ENCODE measurements at regions not wholly inside any gene's neighbourhood (a gene's known extent, or its start where the extent isn't known, plus 50 kb on each side); places are given as distances from the start of the nearest gene placed in this dataset.

- Histone ChIP-seq H3K9me2 (replicated peaks; ENCODE audit: insufficient read depth, low read length) (no peaks in the 10 kb centered on the region), H2AFZ (ENCODE audit: low read length) (no peak overlapping the region), H3K9me3 (replicated peaks; ENCODE audit: insufficient read depth, low read length) (no peaks in the 10 kb centered on the region), H3K27me3 (replicated peaks; ENCODE audit: insufficient read depth, low read length) (no peaks in the 10 kb centered on the region), H3K79me2 (ENCODE audit: low read length) (no peaks in the 10 kb centered on the region), H3K4me3 (ENCODE audit: low read length) (no peak overlapping the region), H3K36me3 (replicated peaks; ENCODE audit: insufficient read depth, low read length) (no peaks in the 10 kb centered on the region), H4K20me1 (ENCODE audit: insufficient read depth, low read length) (no peaks in the 10 kb centered on the region), H3K9ac (ENCODE audit: low read length) (no peak overlapping the region), H3K4me1 (ENCODE audit: low read length) (no peaks in the 10 kb centered on the region), H3K27ac (ENCODE audit: low read length) (no peak overlapping the region), H3F3A (ENCODE audit: insufficient read depth, low read length) (no peaks in the 10 kb centered on the region), H3K4me2 (ENCODE audit: low read depth, low read length) (no peak overlapping the region)
- TF ChIP-seq EZH2phosphoT487 (IDR thresholded peaks at IDR 0.05; ENCODE audit: low read length) (no peak), EZH2 (optimal IDR thresholded peaks at IDR 0.05; ENCODE audit: low read depth, low read length) (no peak), CTCF (IDR thresholded peaks at IDR 0.05; ENCODE audit: low read length) (no peak)
- no peak for DNase-seq
Measured at GRCh38 chr1:213686983-213687382, 300.8 kb upstream of the PROX1 start.

GRCh38 chr1:213687832-213688231 is 299.9 kb upstream of the PROX1 start:
- H2AFZ ChIP-seq (ENCODE audit: low read length): no peak overlapping the region
- H3F3A ChIP-seq (ENCODE audit: insufficient read depth, low read length): no peaks in the 10 kb centered on the region
- no peaks in the 10 kb centered on the region for H3K36me3 ChIP-seq (replicated peaks; ENCODE audit: insufficient read depth, low read length)
- no peaks in the 10 kb centered on the region for H3K9me3 ChIP-seq (replicated peaks; ENCODE audit: insufficient read depth, low read length)
- no peak overlapping the region for H3K9ac ChIP-seq (ENCODE audit: low read length)
- no peaks in the 10 kb centered on the region for H3K4me1 ChIP-seq (ENCODE audit: low read length)
- H3K79me2 ChIP-seq (ENCODE audit: low read length): no peaks in the 10 kb centered on the region
- no peaks in the 10 kb centered on the region for H3K27me3 ChIP-seq (replicated peaks; ENCODE audit: insufficient read depth, low read length)
- H3K4me2 ChIP-seq (ENCODE audit: low read depth, low read length): no peak overlapping the region
- H3K4me3 ChIP-seq (ENCODE audit: low read length): no peak overlapping the region
- TF ChIP-seq CTCF (IDR thresholded peaks at IDR 0.05; ENCODE audit: low read length): no peak
- no peak for TF ChIP-seq EZH2 (optimal IDR thresholded peaks at IDR 0.05; ENCODE audit: low read depth, low read length)
- no peak for TF ChIP-seq EZH2phosphoT487 (IDR thresholded peaks at IDR 0.05; ENCODE audit: low read length)
- no peaks in the 10 kb centered on the region for H3K9me2 ChIP-seq (replicated peaks; ENCODE audit: insufficient read depth, low read length)
- no peak for DNase-seq
- no peak overlapping the region for H3K27ac ChIP-seq (ENCODE audit: low read length)
- no peaks in the 10 kb centered on the region for H4K20me1 ChIP-seq (ENCODE audit: insufficient read depth, low read length)

- no peaks in the 10 kb centered on the region for H3K27me3 ChIP-seq (replicated peaks; ENCODE audit: insufficient read depth, low read length)
- H3K9me2 ChIP-seq (replicated peaks; ENCODE audit: insufficient read depth, low read length): no peaks in the 10 kb centered on the region
- H3K4me1 ChIP-seq (ENCODE audit: low read length): no peaks in the 10 kb centered on the region
- no peak overlapping the region for H3K4me2 ChIP-seq (ENCODE audit: low read depth, low read length)
- no peak overlapping the region for H3K4me3 ChIP-seq (ENCODE audit: low read length)
- H4K20me1 ChIP-seq (ENCODE audit: insufficient read depth, low read length): no peaks in the 10 kb centered on the region
- no peaks in the 10 kb centered on the region for H3K9me3 ChIP-seq (replicated peaks; ENCODE audit: insufficient read depth, low read length)
- no peaks in the 10 kb centered on the region for H3K36me3 ChIP-seq (replicated peaks; ENCODE audit: insufficient read depth, low read length)
- H3K9ac ChIP-seq (ENCODE audit: low read length): no peak overlapping the region
- no peaks in the 10 kb centered on the region for H3K79me2 ChIP-seq (ENCODE audit: low read length)
- DNase-seq: no peak
- TF ChIP-seq EZH2 (optimal IDR thresholded peaks at IDR 0.05; ENCODE audit: low read depth, low read length): no peak
- H3F3A ChIP-seq (ENCODE audit: insufficient read depth, low read length): no peaks in the 10 kb centered on the region
- H2AFZ ChIP-seq (ENCODE audit: low read length): no peak overlapping the region
- H3K27ac ChIP-seq (ENCODE audit: low read length): no peak overlapping the region
Measured at GRCh38 chr1:213688655-213689054, 299.1 kb upstream of the PROX1 start.

GRCh38 chr1:213689260-213689659 is 298.5 kb upstream of the PROX1 start:
- H4K20me1 ChIP-seq (ENCODE audit: insufficient read depth, low read length): no peaks in the 10 kb centered on the region
- no peaks in the 10 kb centered on the region for H3K79me2 ChIP-seq (ENCODE audit: low read length)
- H3F3A ChIP-seq (ENCODE audit: insufficient read depth, low read length): no peaks in the 10 kb centered on the region
- H2AFZ ChIP-seq (ENCODE audit: low read length): no peak overlapping the region
- no peak for DNase-seq
- no peaks in the 10 kb centered on the region for H3K27me3 ChIP-seq (replicated peaks; ENCODE audit: insufficient read depth, low read length)
- no peak overlapping the region for H3K27ac ChIP-seq (ENCODE audit: low read length)
- H3K9me3 ChIP-seq (replicated peaks; ENCODE audit: insufficient read depth, low read length): no peaks in the 10 kb centered on the region
- H3K9ac ChIP-seq (ENCODE audit: low read length): no peak overlapping the region
- no peak overlapping the region for H3K4me2 ChIP-seq (ENCODE audit: low read depth, low read length)
- TF ChIP-seq EZH2 (optimal IDR thresholded peaks at IDR 0.05; ENCODE audit: low read depth, low read length) (no peak), EZH2phosphoT487 (IDR thresholded peaks at IDR 0.05; ENCODE audit: low read length) (no peak), CTCF (IDR thresholded peaks at IDR 0.05; ENCODE audit: low read length) (no peak)
- H3K4me1 ChIP-seq (ENCODE audit: low read length): no peaks in the 10 kb centered on the region
- H3K36me3 ChIP-seq (replicated peaks; ENCODE audit: insufficient read depth, low read length): no peaks in the 10 kb centered on the region
- H3K4me3 ChIP-seq (ENCODE audit: low read length): no peak overlapping the region
- no peaks in the 10 kb centered on the region for H3K9me2 ChIP-seq (replicated peaks; ENCODE audit: insufficient read depth, low read length)

Measured in MM.1S (cell line).